ENCODE measurements at regions not wholly inside any gene's neighbourhood (a gene's known extent, or its start where the extent isn't known, plus 50 kb on each side); places are given as distances from the start of the nearest gene placed in this dataset.

- Mint-ChIP-seq H3K9me3 (no peaks in the 10 kb centered on the region), H3K36me3 (ENCODE audit: low read depth) (no peaks in the 10 kb centered on the region), H3K4me3 (no peak overlapping the region), H3K4me1 (peaks cover 12% of the 10 kb centered on the region), H3K27me3 (ENCODE audit: low read depth) (no peaks in the 10 kb centered on the region), H3K27ac (ENCODE audit: unreplicated experiment) (no peak overlapping the region)
- TF ChIP-seq CTCF (conservative IDR thresholded peaks at IDR 0.05) = no peak
- no peak for DNase-seq (ENCODE audit: low read depth, low spot score)
Observed at GRCh38 chr14:62616668-62617067, 428.6 kb downstream of the KCNH5 start.

GRCh38 chr14:62626416-62626815 is 418.8 kb downstream of the KCNH5 start:
- TF ChIP-seq CTCF (conservative IDR thresholded peaks at IDR 0.05) = no peak

GRCh38 chr14:62629176-62629725 is 416.0 kb downstream of the KCNH5 start:
- no peaks in the 10 kb centered on the region for H3K36me3 Mint-ChIP-seq (ENCODE audit: low read depth)
- H3K27me3 Mint-ChIP-seq (ENCODE audit: low read depth) = no peaks in the 10 kb centered on the region
- H3K4me1 Mint-ChIP-seq = no peaks in the 10 kb centered on the region
- H3K9me3 Mint-ChIP-seq = peaks cover 7% of the 10 kb centered on the region
- no peak for DNase-seq (ENCODE audit: low read depth, low spot score)
- no peak for TF ChIP-seq CTCF (conservative IDR thresholded peaks at IDR 0.05)
- no peak overlapping the region for H3K27ac Mint-ChIP-seq (ENCODE audit: unreplicated experiment)
- no peak overlapping the region for H3K4me3 Mint-ChIP-seq

More at GRCh38 chr14:62626416-62626815, 418.8 kb downstream of the KCNH5 start:
- H3K4me3 Mint-ChIP-seq = no peak overlapping the region
- no peaks in the 10 kb centered on the region for H3K4me1 Mint-ChIP-seq
- no peaks in the 10 kb centered on the region for H3K27me3 Mint-ChIP-seq (ENCODE audit: low read depth)
- H3K9me3 Mint-ChIP-seq = peaks cover 7% of the 10 kb centered on the region
- H3K27ac Mint-ChIP-seq (ENCODE audit: unreplicated experiment) = no peak overlapping the region
- no peaks in the 10 kb centered on the region for H3K36me3 Mint-ChIP-seq (ENCODE audit: low read depth)
- DNase-seq (ENCODE audit: low read depth, low spot score) = no peak

- Mint-ChIP-seq H3K36me3 (ENCODE audit: low read depth) (no peaks in the 10 kb centered on the region), H3K9me3 (peaks cover 6% of the 10 kb centered on the region), H3K27ac (ENCODE audit: unreplicated experiment) (no peak overlapping the region), H3K27me3 (ENCODE audit: low read depth) (no peaks in the 10 kb centered on the region), H3K4me3 (no peak overlapping the region), H3K4me1 (no peaks in the 10 kb centered on the region)
- no peak for TF ChIP-seq CTCF (conservative IDR thresholded peaks at IDR 0.05)
- DNase-seq (ENCODE audit: low read depth, low spot score) = no peak
Observed at GRCh38 chr14:62631176-62631575, 414.1 kb downstream of the KCNH5 start.

- no peak overlapping the region for H3K4me3 Mint-ChIP-seq
- no peak overlapping the region for H3K27ac Mint-ChIP-seq (ENCODE audit: unreplicated experiment)
- no peak for DNase-seq (ENCODE audit: low read depth, low spot score)
- H3K4me1 Mint-ChIP-seq = no peaks in the 10 kb centered on the region
- peaks cover 2% of the 10 kb centered on the region for H3K9me3 Mint-ChIP-seq
- H3K27me3 Mint-ChIP-seq (ENCODE audit: low read depth) = no peaks in the 10 kb centered on the region
- no peak for TF ChIP-seq CTCF (conservative IDR thresholded peaks at IDR 0.05)
- no peaks in the 10 kb centered on the region for H3K36me3 Mint-ChIP-seq (ENCODE audit: low read depth)
Observed at GRCh38 chr14:62632771-62633170, 412.5 kb downstream of the KCNH5 start.

All from neural crest cell (in vitro differentiated cells).